ENCODE measurements at regions not wholly inside any gene's neighbourhood (a gene's known extent, or its start where the extent isn't known, plus 50 kb on each side); places are given as distances from the start of the nearest gene placed in this dataset.

DNA sequence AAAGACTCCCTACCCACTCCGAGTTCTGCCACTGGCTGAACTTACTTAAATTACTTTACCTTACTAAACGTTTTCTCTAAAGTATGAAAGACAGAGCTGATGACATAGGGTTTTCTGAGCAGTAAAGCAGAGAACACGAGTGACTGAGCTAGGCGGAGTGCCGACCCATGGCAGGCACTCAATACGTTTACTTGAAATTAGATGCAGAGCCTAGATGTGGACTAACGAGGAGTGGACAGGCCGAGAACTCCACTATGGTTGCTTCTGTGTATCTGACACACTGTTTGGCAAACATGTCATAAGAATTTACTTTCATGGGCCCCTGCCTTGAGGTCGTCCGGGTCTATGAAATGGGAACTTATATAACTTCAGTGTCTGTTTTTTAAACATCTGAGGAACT is 471.0 kb downstream of the STK39 start:
- 87% methylated on average over 6 of the region's 10 CpGs for WGBS (ENCODE audit: insufficient coverage)
- peaks cover 0 to 6% (median 0%) of the 10 kb centered on the region in 7 donors for H3K9me3 Mint-ChIP-seq
- no peak overlapping the region for H3K9ac ChIP-seq (ENCODE audit: insufficient read depth, low read length, poor library complexity, severe bottlenecking)
- no peaks in the 10 kb centered on the region for H3K36me3 ChIP-seq (replicated peaks in 1 of 2; ENCODE audit: control insufficient read depth in 1 of 2, insufficient read depth in 2 of 2, low read length in 2 of 2)
- H3K27ac ChIP-seq (ENCODE audit: low read depth in 1 of 2, low read length in 2 of 2), result no peak overlapping the region
- no peak overlapping the region for H3K4me3 Mint-ChIP-seq
- H3K9me3 ChIP-seq (replicated peaks in 1 of 2; ENCODE audit: control insufficient read depth in 1 of 2, insufficient read depth in 1 of 2, low read length in 2 of 2), result no peaks in the 10 kb centered on the region
- no peak for DNase-seq
- no peaks in the 10 kb centered on the region for H4K20me1 ChIP-seq (ENCODE audit: insufficient read depth, low read length)
- H3K79me2 ChIP-seq (ENCODE audit: insufficient read depth, low read length), result no peaks in the 10 kb centered on the region
- H3K4me3 ChIP-seq (replicated peaks in 1 of 3; ENCODE audit: low read depth in 2 of 3, low read length in 3 of 3), result no peak overlapping the region
- no peak overlapping the region for H2AFZ ChIP-seq (ENCODE audit: insufficient read depth, low read depth, low read length, poor library complexity, severe bottlenecking)
- no peaks in the 10 kb centered on the region for H3K36me3 Mint-ChIP-seq
- intact Hi-C loops (cut with micrococcal nuclease), result no loop called here
- no peaks in the 10 kb centered on the region for H3K4me1 Mint-ChIP-seq
- H3K4me2 ChIP-seq (replicated peaks; ENCODE audit: extremely low read depth, low read length, poor library complexity, severe bottlenecking), result no peak overlapping the region
- no peaks in the 10 kb centered on the region for H3K27me3 ChIP-seq (ENCODE audit: control insufficient read depth in 2 of 2, insufficient read depth in 2 of 2, low read length in 2 of 2)
- no peaks in the 10 kb centered on the region for H3K4me1 ChIP-seq (ENCODE audit: control insufficient read depth in 1 of 2, insufficient read depth in 2 of 2, low read length in 2 of 2)
- peaks cover 0 to 2% (median 0%) of the 10 kb centered on the region in 3 donors for H3K27me3 Mint-ChIP-seq (ENCODE audit: low read depth in 3 of 3)
- TF ChIP-seq, protein P1, sequence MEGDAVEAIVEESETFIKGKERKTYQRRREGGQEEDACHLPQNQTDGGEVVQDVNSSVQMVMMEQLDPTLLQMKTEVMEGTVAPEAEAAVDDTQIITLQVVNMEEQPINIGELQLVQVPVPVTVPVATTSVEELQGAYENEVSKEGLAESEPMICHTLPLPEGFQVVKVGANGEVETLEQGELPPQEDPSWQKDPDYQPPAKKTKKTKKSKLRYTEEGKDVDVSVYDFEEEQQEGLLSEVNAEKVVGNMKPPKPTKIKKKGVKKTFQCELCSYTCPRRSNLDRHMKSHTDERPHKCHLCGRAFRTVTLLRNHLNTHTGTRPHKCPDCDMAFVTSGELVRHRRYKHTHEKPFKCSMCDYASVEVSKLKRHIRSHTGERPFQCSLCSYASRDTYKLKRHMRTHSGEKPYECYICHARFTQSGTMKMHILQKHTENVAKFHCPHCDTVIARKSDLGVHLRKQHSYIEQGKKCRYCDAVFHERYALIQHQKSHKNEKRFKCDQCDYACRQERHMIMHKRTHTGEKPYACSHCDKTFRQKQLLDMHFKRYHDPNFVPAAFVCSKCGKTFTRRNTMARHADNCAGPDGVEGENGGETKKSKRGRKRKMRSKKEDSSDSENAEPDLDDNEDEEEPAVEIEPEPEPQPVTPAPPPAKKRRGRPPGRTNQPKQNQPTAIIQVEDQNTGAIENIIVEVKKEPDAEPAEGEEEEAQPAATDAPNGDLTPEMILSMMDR (IDR thresholded peaks at IDR 0.05), result no peak
- H3K27ac Mint-ChIP-seq, result no peak overlapping the region

DNA sequence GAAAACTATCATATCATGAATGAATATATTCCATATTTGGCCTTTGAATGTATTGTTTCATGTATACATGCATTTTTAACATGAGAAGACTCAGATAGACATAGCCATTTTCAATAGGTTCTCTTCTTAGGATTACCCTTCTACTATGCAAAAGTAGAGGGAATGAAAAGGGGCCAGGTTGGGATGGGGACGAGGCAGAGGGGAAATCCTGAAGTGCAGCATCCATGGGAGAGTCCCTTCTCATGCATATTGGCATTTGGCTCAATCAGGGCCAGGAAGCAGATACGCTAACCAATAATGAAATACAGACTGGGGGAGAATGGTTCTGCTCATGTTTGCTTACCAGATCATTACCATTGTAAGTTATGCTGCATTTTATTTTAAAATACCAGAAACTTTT is 475.8 kb downstream of the STK39 start:
- H3K4me1 ChIP-seq (ENCODE audit: control insufficient read depth in 1 of 2, insufficient read depth in 2 of 2, low read length in 2 of 2), result no peaks in the 10 kb centered on the region
- TF ChIP-seq, protein P1 (IDR thresholded peaks at IDR 0.05), result no peak
- Mint-ChIP-seq H3K27me3 (ENCODE audit: low read depth in 3 of 3) (no peaks in the 10 kb centered on the region), H3K4me3 (no peak overlapping the region), H3K4me1 (no peaks in the 10 kb centered on the region), H3K9me3 (peaks cover 0 to 6% (median 0%) of the 10 kb centered on the region in 7 donors), H3K27ac (no peak overlapping the region), H3K36me3 (no peaks in the 10 kb centered on the region)
- no peaks in the 10 kb centered on the region for H3K36me3 ChIP-seq (replicated peaks in 1 of 2; ENCODE audit: control insufficient read depth in 1 of 2, insufficient read depth in 2 of 2, low read length in 2 of 2)
- intact Hi-C loops (cut with micrococcal nuclease), result no loop called here
- no peaks in the 10 kb centered on the region for H3K27me3 ChIP-seq (ENCODE audit: control insufficient read depth in 2 of 2, insufficient read depth in 2 of 2, low read length in 2 of 2)
- H4K20me1 ChIP-seq (ENCODE audit: insufficient read depth, low read length), result no peaks in the 10 kb centered on the region
- no peak overlapping the region for H2AFZ ChIP-seq (ENCODE audit: insufficient read depth, low read depth, low read length, poor library complexity, severe bottlenecking)
- H3K27ac ChIP-seq (ENCODE audit: low read depth in 1 of 2, low read length in 2 of 2), result no peak overlapping the region
- no peak for DNase-seq
- no peaks in the 10 kb centered on the region for H3K9me3 ChIP-seq (replicated peaks in 1 of 2; ENCODE audit: control insufficient read depth in 1 of 2, insufficient read depth in 1 of 2, low read length in 2 of 2)
- no peak overlapping the region for H3K4me2 ChIP-seq (replicated peaks; ENCODE audit: extremely low read depth, low read length, poor library complexity, severe bottlenecking)
- H3K9ac ChIP-seq (ENCODE audit: insufficient read depth, low read length, poor library complexity, severe bottlenecking), result no peak overlapping the region
- H3K4me3 ChIP-seq (replicated peaks in 1 of 3; ENCODE audit: low read depth in 2 of 3, low read length in 3 of 3), result no peak overlapping the region
- WGBS (ENCODE audit: insufficient coverage), result no CpG with 5 or more reads among the region's 2 CpGs
- no peaks in the 10 kb centered on the region for H3K79me2 ChIP-seq (ENCODE audit: insufficient read depth, low read length)

Measured in CD14-positive monocyte (primary cell).